MM.1S (cell line): ENCODE measurements at regions not wholly inside any gene's neighbourhood (a gene's known extent, or its start where the extent isn't known, plus 50 kb on each side); places are given as distances from the start of the nearest gene placed in this dataset.

Experiments used
- CTCF ChIP-seq: fragments of 300-600 bp; sonication (generic); IDR thresholded peaks from 2 replicates; pipeline ENCODE4 v1.5.1; 2016; ENCODE audit warnings: antibody characterized with exemption, low read length, mixed read lengths
- EZH2 ChIP-seq: fragments of 300-600 bp; sonication (generic); optimal IDR thresholded peaks from 2 replicates; pipeline ENCODE3; 2017; ENCODE audit warnings: low read depth, mild to moderate bottlenecking, antibody characterized with exemption, low read length, mixed read lengths
- EZH2phosphoT487 ChIP-seq: fragments of 300-600 bp; sonication (generic); IDR thresholded peaks from 2 replicates; pipeline ENCODE4 v1.6.1; 2018; ENCODE audit warnings: antibody characterized with exemption, low read length

GRCh38 chr1:199020051-199020450, 381.2 kb downstream of the PTPRC start:
- TF ChIP-seq CTCF: no peak
- TF ChIP-seq EZH2: no peak
- no peak for TF ChIP-seq EZH2phosphoT487
